Spleen (tissue), 7 donors: ENCODE measurements at regions not wholly inside any gene's neighbourhood (a gene's known extent, or its start where the extent isn't known, plus 50 kb on each side); places are given as distances from the start of the nearest gene placed in this dataset.

Experiments
- CTCF ChIP-seq, 11 experiments: fragments of 200-600 bp in 7 of 11; fragments of 450-650 bp in 4 of 11; sonication (generic) in 4 of 11; IDR thresholded peaks in 8 of 11; conservative IDR thresholded peaks in 3 of 11; 1 replicate in 7 of 11; 2 replicates in 4 of 11; pipeline versions ENCODE4 v1.4.0 to v1.8.0; 2016 to 2021; ENCODE audit warnings: antibody characterized with exemption in 11 of 11, inconsistent platforms in 4 of 11, mild to moderate bottlenecking in 1 of 11
- POLR2A ChIP-seq, 3 donors: fragments of 450-650 bp; IDR thresholded peaks; one replicate each; pipeline ENCODE4 v1.5.1; 2017; ENCODE audit warnings: antibody characterized with exemption in 3 of 3, mild to moderate bottlenecking in 1 of 3
- POLR2AphosphoS5 ChIP-seq, 3 donors: sonication (generic); formaldehyde crosslinking; IDR thresholded peaks; one replicate each; pipeline ENCODE4 v1.5.1; 2017; ENCODE audit warnings: antibody characterized with exemption in 3 of 3
- donor health status: DM: no; HTN: no; CAD: no; lungs with moderate emphysema.
- donor health status: DM: no; HTN: no; CAD: no.
- donor health status: DM: no; HTN: no; CAD: no.

- no peak for TF ChIP-seq CTCF (IDR thresholded peaks at IDR 0.05 in 8 of 11, conservative IDR thresholded peaks at IDR 0.05 in 3 of 11)
- TF ChIP-seq POLR2A (IDR thresholded peaks at IDR 0.05): no peak
- TF ChIP-seq POLR2AphosphoS5 (IDR thresholded peaks at IDR 0.05): no peak
Measured at GRCh38 chr10:28381466-28381865, 78.6 kb upstream of the MPP7 start.
